Lower leg skin (tissue), 4 donors: ENCODE measurements at regions not wholly inside any gene's neighbourhood (a gene's known extent, or its start where the extent isn't known, plus 50 kb on each side); places are given as distances from the start of the nearest gene placed in this dataset.

Experiments
- DNase-seq, 2 donors: peaks; one replicate each; pipeline ENCODE4 v3.0.0-alpha.2; 2019; ENCODE audit warnings: low spot score in 2 of 2
- H3K4me3 ChIP-seq: fragments of 200-600 bp; sonication (generic); 2 replicates; pipeline ENCODE4 v1.5.1; 2017; ENCODE audit warnings: mild to moderate bottlenecking, low read depth; ENCODE audit not compliant: poor library complexity, severe bottlenecking
- CTCF ChIP-seq, 3 donors: fragments of 450-650 bp; IDR thresholded peaks; one replicate each; pipeline ENCODE4 v1.5.1; 2016; ENCODE audit warnings: antibody characterized with exemption in 3 of 3, mild to moderate bottlenecking in 3 of 3, moderate library complexity in 2 of 3
- POLR2A ChIP-seq, 2 donors: fragments of 450-650 bp; IDR thresholded peaks; one replicate each; pipeline ENCODE4 v1.6.1; 2016 to 2017; ENCODE audit warnings: antibody characterized with exemption in 2 of 2, mild to moderate bottlenecking in 1 of 2, moderate library complexity in 1 of 2
- WGBS, 2 donors: methylation state at CpG; one replicate each; pipeline ENCODE4 v1.1.5; 2018; 5-methylcytosine and 5-hydroxymethylcytosine counted together
- intact Hi-C: fragments of 100-400 bp; cut with DNase I; formaldehyde crosslinking; loops from one replicate; pipeline ENCODE4 v1.15.0; 2023; ENCODE audit warnings: low total_unique reads

GRCh38 chr2:78118037-78118436 lies 595.9 kb upstream of the LRRTM4 start:
- WGBS, 2 donors, result 42 to 59% methylated on average over 5 of the region's 5 CpGs
- no peak overlapping the region for H3K4me3 ChIP-seq
- TF ChIP-seq POLR2A (IDR thresholded peaks at IDR 0.05) (no peak), CTCF (IDR thresholded peaks at IDR 0.05) (no peak)
- intact Hi-C loops, result no loop called here
- DNase-seq, result no peak

- intact Hi-C loops, result no loop called here
- TF ChIP-seq POLR2A (IDR thresholded peaks at IDR 0.05) (no peak), CTCF (IDR thresholded peaks at IDR 0.05) (no peak)
- no peak overlapping the region for H3K4me3 ChIP-seq
- DNase-seq, result no peak
- 57 to 69% methylated on average over 2 of the region's 2 CpGs for WGBS, 2 donors
Observed at GRCh38 chr2:78120275-78120674, 598.1 kb upstream of the LRRTM4 start.

- DNase-seq, result no peak
- 70 to 76% methylated on average over 3 of the region's 3 CpGs for WGBS, 2 donors
- TF ChIP-seq CTCF (IDR thresholded peaks at IDR 0.05) (no peak), POLR2A (IDR thresholded peaks at IDR 0.05) (no peak)
- H3K4me3 ChIP-seq, result no peak overlapping the region
- intact Hi-C loops, result no loop called here
Observed at GRCh38 chr2:78125042-78125441, 602.9 kb upstream of the LRRTM4 start.

GRCh38 chr2:78127424-78127823 lies 605.2 kb upstream of the LRRTM4 start:
- intact Hi-C loops, result no loop called here
- TF ChIP-seq CTCF (IDR thresholded peaks at IDR 0.05) (no peak), POLR2A (IDR thresholded peaks at IDR 0.05) (no peak)
- no peak overlapping the region for H3K4me3 ChIP-seq
- no peak for DNase-seq
- 32 to 33% methylated on average over 4 of the region's 4 CpGs for WGBS, 2 donors

GRCh38 chr2:78132391-78133370 lies 610.5 kb upstream of the LRRTM4 start:
- 72 to 73% methylated on average over 4 of the region's 4 CpGs for WGBS, 2 donors
- TF ChIP-seq POLR2A (IDR thresholded peaks at IDR 0.05) (no peak), CTCF (IDR thresholded peaks at IDR 0.05) (no peak)
- no peak for DNase-seq
- no peak overlapping the region for H3K4me3 ChIP-seq
- intact Hi-C loops, result no loop called here
